HEK293 (cell line): ENCODE measurements at regions not wholly inside any gene's neighbourhood (a gene's known extent, or its start where the extent isn't known, plus 50 kb on each side); places are given as distances from the start of the nearest gene placed in this dataset.

Source experiments
- CTCF ChIA-PET: fragments of 350-600 bp; formaldehyde crosslinking; extraction: SDS; loops from one replicate; lab custom pipeline; 2021; ENCODE audit warnings: antibody characterized with exemption; lab: Yijun Ruan, JAX
- POLR2A ChIA-PET: fragments of 300-600 bp; formaldehyde crosslinking; extraction: SDS; loops from one replicate; lab custom pipeline; 2020; ENCODE audit warnings: antibody characterized with exemption, inconsistent platforms; lab: Yijun Ruan, JAX
- H3K27ac ChIP-seq: fragments of 200-500 bp; sonication (Bioruptor generic); 2 replicates; pipeline ENCODE4 v1.5.1; 2014; ENCODE audit warnings: low read depth, low read length, control low read depth, inconsistent platforms; ENCODE audit errors: extremely low read depth
- H3K36me3 ChIP-seq, 2 experiments: fragments of 200-500 bp in 1 of 2; sonication (Bioruptor generic) in 1 of 2; 1 replicate in 1 of 2; 2 replicates in 1 of 2; pipeline ENCODE4 v1.5.1; 2014 to 2017; ENCODE audit warnings: inconsistent platforms in 2 of 2, low read length in 2 of 2; ENCODE audit not compliant: control insufficient read depth in 2 of 2, insufficient read depth in 1 of 2
- H3K4me1 ChIP-seq: fragments of 200-500 bp; sonication (Bioruptor generic); 2 replicates; pipeline ENCODE4 v1.5.1; 2014; ENCODE audit warnings: mild to moderate bottlenecking, low read length, inconsistent platforms; ENCODE audit not compliant: control insufficient read depth, insufficient read depth
- H3K4me3 ChIP-seq: 2 replicates; pipeline ENCODE4 v1.5.1; 2011; ENCODE audit warnings: low read depth, mild to moderate bottlenecking, control low read depth, low read length, moderate library complexity
- H3K9me3 ChIP-seq: fragments of 200-500 bp; sonication (Bioruptor generic); 2 replicates; pipeline ENCODE4 v1.5.1; 2014; ENCODE audit warnings: low read depth, low read length, inconsistent platforms; ENCODE audit not compliant: control insufficient read depth, insufficient read depth
- BCL11B ChIP-seq: fragments of 450-650 bp; formaldehyde crosslinking; IDR thresholded peaks from 2 replicates; pipeline ENCODE4 v1.5.1; 2016; ENCODE audit warnings: low read depth, missing biosample characterization, missing genetic modification characterization
- WT1 ChIP-seq: fragments of 450-650 bp; formaldehyde crosslinking; IDR thresholded peaks from 2 replicates; pipeline ENCODE4 v1.5.1; 2016; ENCODE audit warnings: missing biosample characterization, missing genetic modification characterization
- YY1 ChIP-seq: fragments of 450-650 bp; formaldehyde crosslinking; IDR thresholded peaks from 2 replicates; pipeline ENCODE4 v1.5.1; 2018; ENCODE audit warnings: missing biosample characterization, missing genetic modification characterization
- ZBTB7A ChIP-seq: fragments of 450-650 bp; formaldehyde crosslinking; IDR thresholded peaks from 2 replicates; pipeline ENCODE4 v1.5.1; 2016; ENCODE audit warnings: low read depth, missing biosample characterization, missing genetic modification characterization
- ZNF132 ChIP-seq: fragments of 450-650 bp; formaldehyde crosslinking; IDR thresholded peaks from 2 replicates; pipeline ENCODE4 v1.5.1; 2017; ENCODE audit warnings: missing biosample characterization, missing genetic modification characterization, borderline replicate concordance
- ZNF146 ChIP-seq: fragments of 450-650 bp; formaldehyde crosslinking; IDR thresholded peaks from 2 replicates; pipeline ENCODE4 v1.5.1; 2016; ENCODE audit warnings: missing biosample characterization, missing genetic modification characterization
- ZNF174 ChIP-seq: fragments of 450-650 bp; formaldehyde crosslinking; IDR thresholded peaks from 2 replicates; pipeline ENCODE4 v1.5.0; 2017; ENCODE audit warnings: missing biosample characterization, mild to moderate bottlenecking, missing genetic modification characterization
- ZNF202 ChIP-seq: fragments of 450-650 bp; formaldehyde crosslinking; IDR thresholded peaks from 2 replicates; pipeline ENCODE4 v1.5.1; 2016; ENCODE audit warnings: missing biosample characterization, missing genetic modification characterization, borderline replicate concordance
- ZNF248 ChIP-seq: fragments of 450-650 bp; formaldehyde crosslinking; IDR thresholded peaks from 2 replicates; pipeline ENCODE4 v1.5.1; 2017; ENCODE audit warnings: missing biosample characterization, missing genetic modification characterization
- ZNF354C ChIP-seq: fragments of 450-650 bp; formaldehyde crosslinking; IDR thresholded peaks from 2 replicates; pipeline ENCODE4 v1.5.1; 2016; ENCODE audit warnings: missing biosample characterization, missing genetic modification characterization, low read depth, borderline replicate concordance
- ZNF473 ChIP-seq: fragments of 450-650 bp; formaldehyde crosslinking; IDR thresholded peaks from 2 replicates; pipeline ENCODE4 v1.5.1; 2017; ENCODE audit warnings: missing biosample characterization, missing genetic modification characterization
- ZNF514 ChIP-seq: fragments of 450-650 bp; formaldehyde crosslinking; IDR thresholded peaks from 2 replicates; pipeline ENCODE4 v1.5.1; 2016; ENCODE audit warnings: missing biosample characterization, missing genetic modification characterization
- ZNF776 ChIP-seq: fragments of 450-650 bp; formaldehyde crosslinking; IDR thresholded peaks from 2 replicates; pipeline ENCODE4 v1.5.0; 2017; ENCODE audit warnings: missing biosample characterization, missing genetic modification characterization, borderline replicate concordance
- ZNF791 ChIP-seq: fragments of 450-650 bp; formaldehyde crosslinking; IDR thresholded peaks from 2 replicates; pipeline ENCODE4 v1.5.1; 2016; ENCODE audit warnings: missing biosample characterization, missing genetic modification characterization
- ZSCAN23 ChIP-seq: fragments of 450-650 bp; formaldehyde crosslinking; IDR thresholded peaks from 2 replicates; pipeline ENCODE4 v1.5.1; 2016; ENCODE audit warnings: missing biosample characterization, missing genetic modification characterization
- TF ChIP-seq, protein P1 (sequence below): fragments of 450-650 bp; formaldehyde crosslinking; IDR thresholded peaks from 2 replicates; pipeline ENCODE4 v1.5.1; 2016; ENCODE audit warnings: missing biosample characterization, missing genetic modification characterization
- TF ChIP-seq, protein P2 (sequence below): fragments of 450-650 bp; formaldehyde crosslinking; conservative IDR thresholded peaks from 2 replicates; pipeline ENCODE4 v1.5.1; 2016; ENCODE audit warnings: low read depth, missing biosample characterization, missing genetic modification characterization
- TF ChIP-seq, protein P3 (sequence below): fragments of 450-650 bp; formaldehyde crosslinking; IDR thresholded peaks from 2 replicates; pipeline ENCODE4; 2016; ENCODE audit warnings: missing biosample characterization, missing genetic modification characterization
- TF ChIP-seq, protein P4 (sequence below): fragments of 450-650 bp; formaldehyde crosslinking; IDR thresholded peaks from 2 replicates; pipeline ENCODE4 v1.5.1; 2016; ENCODE audit warnings: missing biosample characterization, missing genetic modification characterization
- TF ChIP-seq, protein P5 (sequence below): fragments of 450-650 bp; IDR thresholded peaks from 2 replicates; pipeline ENCODE4 v1.5.1; 2018; ENCODE audit warnings: missing biosample characterization, missing genetic modification characterization

DNA sequence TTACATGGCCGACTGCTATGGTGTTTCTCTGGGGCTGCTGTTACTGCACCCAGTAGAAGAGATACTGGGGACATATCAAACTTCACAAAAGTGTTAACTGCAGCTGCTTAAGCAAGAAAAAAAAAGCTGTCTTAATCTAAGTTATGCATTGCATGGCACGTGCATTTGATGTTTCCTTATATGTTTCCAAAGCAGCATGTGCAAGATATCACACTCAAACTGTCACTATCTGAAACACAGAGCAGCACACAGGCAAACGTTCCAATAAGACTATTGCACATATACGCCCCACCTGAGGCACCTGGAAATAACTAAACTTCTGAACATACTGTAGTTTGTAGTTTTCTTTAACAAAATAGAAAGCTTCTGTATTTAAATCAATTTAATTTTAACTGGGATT lies 671.4 kb upstream of the ADGRL2 start:
- POLR2A ChIA-PET: no interaction called here
- Histone ChIP-seq H3K4me3 (no peak overlapping the region), H3K4me1 (no peaks in the 10 kb centered on the region), H3K9me3 (no peaks in the 10 kb centered on the region), H3K36me3 (no peaks in the 10 kb centered on the region), H3K27ac (no peak overlapping the region)
- CTCF ChIA-PET: no interaction called here
- TF ChIP-seq, protein P1, sequence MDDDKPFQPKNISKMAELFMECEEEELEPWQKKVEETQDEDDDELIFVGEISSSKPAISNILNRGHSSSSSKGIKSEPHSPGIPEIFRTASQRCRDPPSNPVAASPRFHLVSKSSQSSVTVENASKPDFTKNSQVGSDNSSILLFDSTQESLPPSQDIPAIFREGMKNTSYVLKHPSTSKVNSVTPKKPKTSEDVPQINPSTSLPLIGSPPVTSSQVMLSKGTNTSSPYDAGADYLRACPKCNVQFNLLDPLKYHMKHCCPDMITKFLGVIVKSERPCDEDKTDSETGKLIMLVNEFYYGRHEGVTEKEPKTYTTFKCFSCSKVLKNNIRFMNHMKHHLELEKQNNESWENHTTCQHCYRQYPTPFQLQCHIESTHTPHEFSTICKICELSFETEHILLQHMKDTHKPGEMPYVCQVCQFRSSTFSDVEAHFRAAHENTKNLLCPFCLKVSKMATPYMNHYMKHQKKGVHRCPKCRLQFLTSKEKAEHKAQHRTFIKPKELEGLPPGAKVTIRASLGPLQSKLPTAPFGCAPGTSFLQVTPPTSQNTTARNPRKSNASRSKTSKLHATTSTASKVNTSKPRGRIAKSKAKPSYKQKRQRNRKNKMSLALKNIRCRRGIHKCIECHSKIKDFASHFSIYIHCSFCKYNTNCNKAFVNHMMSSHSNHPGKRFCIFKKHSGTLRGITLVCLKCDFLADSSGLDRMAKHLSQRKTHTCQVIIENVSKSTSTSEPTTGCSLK (tag by site-specific recombination): no peak
- TF ChIP-seq YY1 (tag by site-specific recombination) (no peak), ZSCAN23 (tag by site-specific recombination) (no peak), ZNF132 (tag by site-specific recombination) (no peak), ZNF776 (tag by site-specific recombination) (no peak), ZNF354C (no peak)
- TF ChIP-seq, protein P2, sequence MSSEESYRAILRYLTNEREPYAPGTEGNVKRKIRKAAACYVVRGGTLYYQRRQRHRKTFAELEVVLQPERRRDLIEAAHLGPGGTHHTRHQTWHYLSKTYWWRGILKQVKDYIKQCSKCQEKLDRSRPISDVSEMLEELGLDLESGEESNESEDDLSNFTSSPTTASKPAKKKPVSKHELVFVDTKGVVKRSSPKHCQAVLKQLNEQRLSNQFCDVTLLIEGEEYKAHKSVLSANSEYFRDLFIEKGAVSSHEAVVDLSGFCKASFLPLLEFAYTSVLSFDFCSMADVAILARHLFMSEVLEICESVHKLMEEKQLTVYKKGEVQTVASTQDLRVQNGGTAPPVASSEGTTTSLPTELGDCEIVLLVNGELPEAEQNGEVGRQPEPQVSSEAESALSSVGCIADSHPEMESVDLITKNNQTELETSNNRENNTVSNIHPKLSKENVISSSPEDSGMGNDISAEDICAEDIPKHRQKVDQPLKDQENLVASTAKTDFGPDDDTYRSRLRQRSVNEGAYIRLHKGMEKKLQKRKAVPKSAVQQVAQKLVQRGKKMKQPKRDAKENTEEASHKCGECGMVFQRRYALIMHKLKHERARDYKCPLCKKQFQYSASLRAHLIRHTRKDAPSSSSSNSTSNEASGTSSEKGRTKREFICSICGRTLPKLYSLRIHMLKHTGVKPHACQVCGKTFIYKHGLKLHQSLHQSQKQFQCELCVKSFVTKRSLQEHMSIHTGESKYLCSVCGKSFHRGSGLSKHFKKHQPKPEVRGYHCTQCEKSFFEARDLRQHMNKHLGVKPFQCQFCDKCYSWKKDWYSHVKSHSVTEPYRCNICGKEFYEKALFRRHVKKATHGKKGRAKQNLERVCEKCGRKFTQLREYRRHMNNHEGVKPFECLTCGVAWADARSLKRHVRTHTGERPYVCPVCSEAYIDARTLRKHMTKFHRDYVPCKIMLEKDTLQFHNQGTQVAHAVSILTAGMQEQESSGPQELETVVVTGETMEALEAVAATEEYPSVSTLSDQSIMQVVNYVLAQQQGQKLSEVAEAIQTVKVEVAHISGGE (tag by site-specific recombination): no peak
- TF ChIP-seq, protein P3, sequence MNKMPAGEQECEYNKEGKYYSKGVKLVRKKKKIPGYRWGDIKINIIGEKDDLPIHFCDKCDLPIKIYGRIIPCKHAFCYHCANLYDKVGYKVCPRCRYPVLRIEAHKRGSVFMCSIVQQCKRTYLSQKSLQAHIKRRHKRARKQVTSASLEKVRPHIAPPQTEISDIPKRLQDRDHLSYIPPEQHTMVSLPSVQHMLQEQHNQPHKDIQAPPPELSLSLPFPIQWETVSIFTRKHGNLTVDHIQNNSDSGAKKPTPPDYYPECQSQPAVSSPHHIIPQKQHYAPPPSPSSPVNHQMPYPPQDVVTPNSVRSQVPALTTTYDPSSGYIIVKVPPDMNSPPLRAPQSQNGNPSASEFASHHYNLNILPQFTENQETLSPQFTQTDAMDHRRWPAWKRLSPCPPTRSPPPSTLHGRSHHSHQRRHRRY (tag by site-specific recombination): no peak

DNA sequence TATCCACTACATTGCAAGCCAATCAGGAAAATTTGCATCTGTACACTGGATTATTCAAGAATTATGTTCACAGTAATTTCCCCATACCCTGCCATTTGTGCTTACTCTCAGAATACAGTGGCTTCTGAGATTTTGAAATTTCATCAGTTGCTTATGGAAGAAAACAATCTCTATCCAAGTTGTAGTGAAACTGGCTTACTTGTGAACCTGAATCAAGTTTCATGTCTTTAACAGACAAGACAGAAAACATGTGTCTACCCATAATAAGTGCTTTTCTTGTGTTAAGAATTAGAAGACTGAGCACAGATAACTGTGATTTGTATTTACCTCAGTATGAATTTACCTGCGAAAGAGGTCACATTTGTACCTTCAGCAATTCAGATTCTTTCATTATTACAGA lies 672.7 kb upstream of the ADGRL2 start:
- H3K4me1 ChIP-seq: no peaks in the 10 kb centered on the region
- no peak overlapping the region for H3K27ac ChIP-seq
- no peak overlapping the region for H3K4me3 ChIP-seq
- ChIA-PET POLR2A (interaction anchor here (1.8 kb wide), 1 partner anchor 673 kb away, joined by 4 read pairs; the partner anchor contains the start of gene ADGRL2), CTCF (no interaction called here)
- no peaks in the 10 kb centered on the region for H3K36me3 ChIP-seq
- no peaks in the 10 kb centered on the region for H3K9me3 ChIP-seq
- TF ChIP-seq ZNF202 (tag by site-specific recombination): no peak

DNA sequence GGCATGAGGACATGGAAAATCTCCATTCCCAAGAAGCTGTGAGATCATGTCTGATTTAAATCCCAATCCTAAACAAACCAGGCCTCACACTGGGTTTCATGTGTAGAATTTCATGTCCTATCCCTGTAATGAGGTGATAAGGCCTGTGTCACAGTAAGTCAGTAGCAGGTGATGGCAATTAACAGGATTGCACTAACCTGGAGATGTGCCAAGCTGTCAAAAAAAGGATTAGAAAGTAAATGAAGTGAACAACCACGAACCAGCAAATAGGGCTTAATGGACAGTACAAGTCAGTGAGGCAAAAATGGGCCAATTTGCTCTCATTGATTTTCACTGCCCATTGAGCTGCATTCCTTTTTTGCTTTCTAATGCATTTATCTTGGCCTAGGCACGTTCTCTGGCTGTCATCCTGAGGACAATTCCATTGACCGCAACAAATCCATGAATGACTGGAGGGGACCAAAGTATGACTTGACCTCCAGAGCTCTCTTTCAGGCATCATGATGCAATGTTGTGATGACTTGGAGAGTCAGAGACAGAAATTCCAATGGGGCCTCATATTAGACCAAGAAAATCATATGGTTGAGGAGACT lies 673.6 kb upstream of the ADGRL2 start:
- ChIA-PET CTCF (interaction anchor here (0.6 to 1.1 kb wide), 3 partner anchors 57 to 179 kb away, joined by 3 to 4 read pairs (median 3); no protein-coding TSS in a partner anchor), POLR2A (interaction anchor here (1.0 to 1.8 kb wide), 2 partner anchors 24 to 674 kb away, joined by 3 to 4 read pairs; partner anchors contain the start of gene ADGRL2)
- no peaks in the 10 kb centered on the region for H3K4me1 ChIP-seq
- TF ChIP-seq ZNF514 (tag by site-specific recombination) (no peak), WT1 (peak; percentile 96), ZNF174 (tag by site-specific recombination) (peak; percentile 41; the same call in 1 of the 2 replicates), ZNF791 (tag by site-specific recombination) (0 out of 2 replicates have a peak, but pooled peaks have one; percentile 26), ZBTB7A (tag by site-specific recombination) (peak; percentile 87), ZNF248 (tag by site-specific recombination) (no peak), BCL11B (peak; percentile 99), ZNF473 (tag by site-specific recombination) (no peak), ZNF146 (peak; percentile 58; the same call in 1 of the 2 replicates)
- TF ChIP-seq, protein P4, sequence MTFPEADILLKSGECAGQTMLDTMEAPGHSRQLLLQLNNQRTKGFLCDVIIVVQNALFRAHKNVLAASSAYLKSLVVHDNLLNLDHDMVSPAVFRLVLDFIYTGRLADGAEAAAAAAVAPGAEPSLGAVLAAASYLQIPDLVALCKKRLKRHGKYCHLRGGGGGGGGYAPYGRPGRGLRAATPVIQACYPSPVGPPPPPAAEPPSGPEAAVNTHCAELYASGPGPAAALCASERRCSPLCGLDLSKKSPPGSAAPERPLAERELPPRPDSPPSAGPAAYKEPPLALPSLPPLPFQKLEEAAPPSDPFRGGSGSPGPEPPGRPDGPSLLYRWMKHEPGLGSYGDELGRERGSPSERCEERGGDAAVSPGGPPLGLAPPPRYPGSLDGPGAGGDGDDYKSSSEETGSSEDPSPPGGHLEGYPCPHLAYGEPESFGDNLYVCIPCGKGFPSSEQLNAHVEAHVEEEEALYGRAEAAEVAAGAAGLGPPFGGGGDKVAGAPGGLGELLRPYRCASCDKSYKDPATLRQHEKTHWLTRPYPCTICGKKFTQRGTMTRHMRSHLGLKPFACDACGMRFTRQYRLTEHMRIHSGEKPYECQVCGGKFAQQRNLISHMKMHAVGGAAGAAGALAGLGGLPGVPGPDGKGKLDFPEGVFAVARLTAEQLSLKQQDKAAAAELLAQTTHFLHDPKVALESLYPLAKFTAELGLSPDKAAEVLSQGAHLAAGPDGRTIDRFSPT (tag by site-specific recombination): peak; percentile 98
- TF ChIP-seq, protein P5, sequence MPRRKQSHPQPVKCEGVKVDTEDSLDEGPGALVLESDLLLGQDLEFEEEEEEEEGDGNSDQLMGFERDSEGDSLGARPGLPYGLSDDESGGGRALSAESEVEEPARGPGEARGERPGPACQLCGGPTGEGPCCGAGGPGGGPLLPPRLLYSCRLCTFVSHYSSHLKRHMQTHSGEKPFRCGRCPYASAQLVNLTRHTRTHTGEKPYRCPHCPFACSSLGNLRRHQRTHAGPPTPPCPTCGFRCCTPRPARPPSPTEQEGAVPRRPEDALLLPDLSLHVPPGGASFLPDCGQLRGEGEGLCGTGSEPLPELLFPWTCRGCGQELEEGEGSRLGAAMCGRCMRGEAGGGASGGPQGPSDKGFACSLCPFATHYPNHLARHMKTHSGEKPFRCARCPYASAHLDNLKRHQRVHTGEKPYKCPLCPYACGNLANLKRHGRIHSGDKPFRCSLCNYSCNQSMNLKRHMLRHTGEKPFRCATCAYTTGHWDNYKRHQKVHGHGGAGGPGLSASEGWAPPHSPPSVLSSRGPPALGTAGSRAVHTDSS: peak; percentile 70

More for the DNA sequence above, 673.6 kb upstream of the ADGRL2 start:
- Histone ChIP-seq H3K4me3 (no peak overlapping the region), H3K36me3 (no peaks in the 10 kb centered on the region), H3K9me3 (no peaks in the 10 kb centered on the region), H3K27ac (peak overlapping the region; percentile 38; the same call in 1 of the 2 replicates)
